ENCODE measurements at regions not wholly inside any gene's neighbourhood (a gene's known extent, or its start where the extent isn't known, plus 50 kb on each side); places are given as distances from the start of the nearest gene placed in this dataset.
"Not testable (repeated sequence)": the region's sequence is repeated elsewhere in the genome, so short reads cannot be mapped to it uniquely, and the experiment has no call there.

DNA sequence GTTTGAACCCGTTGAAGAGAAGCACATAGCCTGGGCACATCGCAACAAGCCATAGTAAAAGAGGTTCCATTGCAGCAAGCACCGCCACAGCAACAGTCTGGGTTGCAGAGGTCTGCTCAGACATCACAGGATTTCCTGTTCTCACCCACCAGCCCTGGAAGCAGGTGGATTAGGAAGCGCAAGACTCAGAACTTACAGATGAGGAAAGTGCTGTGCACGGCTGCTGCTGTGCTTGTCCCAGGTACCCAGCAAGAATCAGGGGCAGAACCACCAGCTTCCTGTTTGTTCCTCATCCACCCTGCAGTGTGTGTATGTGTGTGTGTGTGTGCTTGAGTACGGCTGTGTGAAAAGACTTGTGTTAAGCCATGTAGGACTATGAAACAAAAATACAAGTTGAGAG is 124.7 kb upstream of the IRX2 start:
- DNase-seq: no peak

DNA sequence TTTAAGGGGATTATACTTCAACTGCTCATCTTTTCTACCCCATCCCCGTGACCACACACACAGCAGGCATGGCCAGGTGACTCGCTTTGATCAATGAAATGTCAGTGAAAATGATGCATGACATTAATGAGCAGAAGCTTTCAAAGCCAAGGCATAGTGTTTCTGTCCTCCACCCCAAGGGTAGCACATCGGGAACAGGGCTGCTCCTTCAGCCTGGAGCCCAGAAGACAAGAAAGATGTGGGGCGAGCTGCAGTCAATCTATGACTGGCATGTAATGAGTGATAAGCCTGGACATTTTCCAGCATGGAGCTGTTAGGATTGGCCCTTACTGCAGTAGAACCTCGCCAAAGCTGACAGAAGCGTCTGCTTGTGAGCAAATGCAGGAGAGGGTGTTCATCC is 122.6 kb upstream of the IRX2 start:
- DNase-seq: no peak

DNA sequence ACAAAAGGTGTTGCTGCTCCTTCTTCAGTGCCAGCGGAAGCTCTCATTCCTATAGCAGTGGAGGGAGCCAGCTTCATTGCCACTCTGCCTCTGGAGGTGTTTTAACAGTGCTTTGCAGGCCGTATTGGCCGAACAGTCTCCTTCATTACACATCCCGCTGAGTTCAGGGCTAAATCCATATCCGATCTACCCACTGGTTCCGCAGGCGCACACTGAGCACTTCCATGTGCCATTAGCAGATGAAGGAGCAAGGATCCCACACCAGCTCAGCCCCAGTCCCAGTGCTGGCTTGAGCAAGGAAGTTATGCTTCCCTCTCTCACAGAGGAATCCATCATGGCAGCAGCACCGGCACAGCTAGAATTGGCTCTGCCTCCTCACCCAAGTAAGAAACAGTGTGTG is 121.2 kb upstream of the IRX2 start:
- no peak for DNase-seq

DNA sequence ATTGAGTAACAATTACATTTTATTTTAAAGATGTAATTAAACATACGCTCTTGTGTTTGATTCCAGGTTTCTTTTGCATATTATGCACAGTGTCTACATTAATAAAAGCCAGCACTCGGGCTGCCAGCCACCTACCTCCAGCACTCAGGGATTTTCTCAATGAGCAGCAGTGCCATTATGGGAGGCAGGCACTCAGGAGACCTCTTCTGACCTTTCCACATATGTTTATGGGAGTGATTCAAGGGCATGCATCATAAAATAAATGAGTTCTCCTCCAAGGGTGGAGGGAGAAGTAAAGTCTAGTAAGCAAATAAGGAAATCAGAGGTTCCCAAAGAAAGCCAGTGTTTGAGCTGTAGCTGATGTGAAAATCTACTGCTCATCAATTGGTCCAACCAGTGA is 119.8 kb upstream of the IRX2 start:
- no peak for DNase-seq

DNA sequence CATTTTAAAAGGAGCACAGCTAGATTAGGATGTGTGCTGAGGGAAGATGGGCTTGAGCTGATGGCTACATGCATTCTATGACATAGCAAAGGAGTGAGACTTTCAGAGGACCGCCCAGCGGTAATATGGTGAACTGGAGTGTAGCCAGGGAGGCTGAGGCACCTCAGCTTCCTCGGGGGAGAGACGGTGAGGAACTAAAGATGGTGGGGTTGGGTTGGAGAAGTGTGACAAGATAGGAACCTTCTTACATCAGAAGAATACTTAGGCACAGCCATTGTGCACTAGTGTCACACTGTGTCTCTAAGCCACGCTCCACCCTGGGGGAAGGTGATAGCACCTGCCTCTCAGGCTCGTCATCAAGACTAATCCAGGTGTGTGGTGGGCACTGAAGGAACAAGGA is 118.0 kb upstream of the IRX2 start:
- DNase-seq: no peak

DNA sequence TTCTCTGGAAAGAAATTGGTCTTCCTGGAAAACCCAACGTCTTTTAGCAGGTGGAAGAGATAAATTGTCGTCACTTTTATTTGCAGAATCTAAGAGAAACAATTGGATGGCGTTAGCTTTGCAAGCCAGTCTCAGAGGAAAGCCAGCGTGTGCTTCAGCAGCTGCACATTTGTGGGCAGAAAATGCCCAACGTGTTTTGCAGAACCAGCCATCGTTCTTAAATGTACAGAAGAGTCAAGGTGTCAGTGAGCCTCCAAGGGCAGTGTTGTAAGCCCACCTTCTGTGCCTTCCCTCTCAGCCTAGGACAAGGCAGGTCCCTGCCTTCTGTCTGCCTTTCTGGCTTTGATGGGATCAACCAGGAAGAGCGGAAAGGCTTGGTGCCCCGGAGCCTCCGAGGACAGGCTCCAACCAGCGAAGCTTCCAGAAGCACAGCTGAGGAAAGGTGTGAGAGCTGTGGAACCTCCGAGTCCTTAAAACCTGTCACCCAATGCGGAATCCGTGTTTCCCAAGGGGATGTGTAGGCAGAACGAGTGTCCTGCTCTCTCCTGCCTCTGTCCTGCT is 116.0 kb upstream of the IRX2 start:
- no peak for DNase-seq

DNA sequence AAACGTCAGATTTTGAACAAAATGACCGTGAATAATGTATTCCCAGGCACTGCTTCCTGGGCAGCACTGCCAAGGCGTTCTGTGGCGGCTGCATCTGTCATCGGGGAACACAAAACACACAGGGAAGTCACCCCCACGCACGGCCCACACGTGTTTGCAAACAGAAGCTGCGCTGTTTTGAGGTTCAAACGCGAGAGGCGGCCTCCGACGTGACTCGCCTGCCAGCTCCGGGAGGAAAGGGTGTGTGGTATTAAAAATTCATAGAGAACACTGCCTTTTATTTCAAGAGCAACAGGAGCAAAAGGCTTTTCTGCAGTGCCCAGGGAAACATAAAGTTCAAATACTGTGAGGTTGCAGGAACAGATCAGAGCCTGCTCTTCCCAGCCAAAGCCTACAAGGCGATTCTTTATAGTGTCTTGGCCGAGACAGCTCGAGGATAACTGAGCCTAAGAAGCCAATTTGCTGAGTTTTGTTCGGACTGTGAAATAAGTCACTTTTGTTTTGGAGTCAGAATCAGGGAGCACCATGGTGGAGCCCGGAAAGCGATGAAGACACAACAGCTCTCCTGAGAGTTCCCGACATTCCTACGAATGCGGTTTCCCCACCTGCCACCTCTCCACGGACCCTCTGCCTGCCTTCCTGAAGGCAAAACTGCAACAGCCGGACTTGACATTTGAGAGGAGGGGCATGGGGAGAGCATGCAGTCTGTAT is 115.3 kb upstream of the IRX2 start:
- DNase-seq: no peak

DNA sequence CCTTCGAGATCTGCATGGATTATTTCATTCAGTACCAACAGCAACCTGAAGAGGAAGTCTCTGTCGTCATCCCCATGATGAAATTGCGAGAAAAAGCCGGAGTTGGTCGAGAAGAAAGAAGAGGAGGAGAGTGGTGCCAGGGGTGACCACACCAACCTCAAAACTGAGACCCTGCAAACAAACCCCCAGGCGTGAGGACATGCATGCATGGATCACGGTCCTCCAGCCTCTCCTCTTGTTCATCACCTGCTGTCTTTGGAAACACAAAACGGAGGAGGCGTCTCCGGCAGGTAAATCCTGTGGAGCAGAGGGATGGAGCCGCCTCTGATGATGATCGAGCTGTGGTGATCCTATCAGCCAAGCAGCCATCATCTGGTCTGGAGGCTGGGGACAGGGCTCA is 114.4 kb upstream of the IRX2 start:
- DNase-seq: no peak

DNA sequence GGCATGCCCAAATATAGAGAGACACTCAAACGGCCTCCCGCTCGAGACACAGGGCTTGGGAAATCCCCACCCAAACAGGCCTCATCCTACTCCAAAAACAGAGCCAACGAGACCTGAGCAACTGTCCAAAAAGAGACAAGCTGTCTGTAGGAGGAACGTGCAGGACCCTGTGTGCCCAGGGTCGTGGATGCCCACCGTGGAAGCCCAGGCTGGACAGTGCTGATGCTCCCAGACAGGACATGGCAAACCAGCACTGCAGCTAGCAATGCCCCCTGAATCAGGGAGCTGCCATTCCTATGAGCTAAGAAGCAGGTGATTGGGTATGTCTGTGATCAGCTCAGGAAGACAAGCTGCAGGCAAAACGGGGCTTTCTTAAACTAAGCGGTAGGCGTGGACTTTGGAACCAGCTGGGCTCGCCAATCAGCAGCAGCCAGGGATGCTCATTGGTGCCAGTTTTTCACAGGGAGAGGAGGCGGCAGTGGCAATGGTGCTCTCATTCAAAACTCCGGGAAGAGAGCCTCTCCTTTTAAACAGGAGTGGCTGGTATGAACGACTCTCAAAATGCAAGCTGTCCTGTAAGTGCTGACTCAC is 113.1 kb upstream of the IRX2 start:
- DNase-seq: no peak

DNA sequence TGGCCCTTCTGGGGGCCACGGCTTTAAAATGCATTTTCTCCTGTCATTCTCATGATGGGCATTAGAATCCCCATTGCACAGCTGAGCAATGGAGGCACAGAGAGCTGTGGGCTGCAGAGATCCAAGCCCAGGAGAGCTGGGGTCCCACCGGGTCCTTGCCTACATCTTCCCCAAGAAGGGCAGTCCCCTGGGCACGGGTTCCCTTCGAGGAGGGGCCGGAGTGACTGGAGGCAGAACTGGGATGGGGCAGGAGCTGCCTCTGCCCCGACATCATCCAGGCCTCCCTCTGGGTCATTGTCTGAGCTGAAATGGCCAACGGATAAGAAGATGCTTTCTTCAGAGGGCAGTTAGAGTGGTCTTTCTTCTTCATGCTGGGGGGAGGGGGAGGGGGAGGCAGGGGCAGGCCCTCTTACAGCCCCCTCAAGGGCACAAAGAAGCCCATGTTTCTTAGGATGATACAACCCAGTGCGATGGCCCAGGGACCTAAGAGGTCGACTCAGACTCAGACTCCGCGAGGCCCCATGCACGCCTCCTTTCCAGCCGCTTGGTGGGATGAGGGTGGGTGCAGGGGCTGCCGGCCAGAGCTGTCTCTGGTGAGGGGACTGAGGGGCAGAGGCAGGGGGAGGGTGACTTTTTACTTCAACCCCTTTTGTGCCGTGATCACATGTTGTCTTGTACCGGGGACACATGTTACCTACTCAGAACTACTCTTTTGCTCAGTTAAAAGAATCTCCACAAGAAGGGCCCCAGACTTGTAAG is 112.4 kb upstream of the IRX2 start:
- DNase-seq: no peak

DNA sequence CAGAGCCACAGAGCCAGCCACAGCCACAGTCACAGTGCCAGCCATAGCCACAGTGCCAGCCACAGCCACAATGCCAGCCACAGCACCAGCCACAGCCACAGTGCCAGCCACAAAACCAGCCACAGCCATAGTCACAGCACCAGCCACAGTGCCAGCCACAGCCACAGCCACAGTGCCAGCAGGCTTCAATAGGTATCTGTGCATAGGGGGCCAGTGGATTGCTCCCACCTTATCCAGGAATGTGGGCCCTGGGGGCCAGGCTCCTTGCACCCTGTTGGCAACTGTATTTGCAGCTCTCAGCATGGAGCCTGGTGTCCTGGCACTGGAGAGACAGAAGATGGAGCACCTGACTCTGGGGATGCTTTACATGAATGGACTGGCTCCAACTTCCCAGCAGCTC is 111.7 kb upstream of the IRX2 start:
- no peak for DNase-seq

DNA sequence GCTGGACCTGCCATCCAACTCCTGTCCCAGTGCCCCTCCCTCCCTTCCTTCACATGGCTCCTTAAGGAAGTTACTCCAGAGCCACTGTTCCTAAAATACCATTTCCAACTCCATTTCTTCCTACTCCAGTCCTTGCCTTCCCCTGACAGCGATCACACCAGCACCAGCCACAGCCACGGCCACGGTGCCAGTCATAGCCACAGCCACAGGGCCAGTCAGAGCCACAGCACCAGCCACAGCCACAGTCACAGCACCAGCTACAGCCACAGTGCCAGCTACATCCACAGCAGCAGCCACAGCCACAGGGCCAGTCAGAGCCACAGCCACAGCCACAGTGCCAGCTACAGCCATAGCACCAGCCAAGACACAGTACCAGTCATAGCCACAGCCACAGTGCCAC is 110.7 kb upstream of the IRX2 start:
- not testable (repeated sequence) for DNase-seq

DNA sequence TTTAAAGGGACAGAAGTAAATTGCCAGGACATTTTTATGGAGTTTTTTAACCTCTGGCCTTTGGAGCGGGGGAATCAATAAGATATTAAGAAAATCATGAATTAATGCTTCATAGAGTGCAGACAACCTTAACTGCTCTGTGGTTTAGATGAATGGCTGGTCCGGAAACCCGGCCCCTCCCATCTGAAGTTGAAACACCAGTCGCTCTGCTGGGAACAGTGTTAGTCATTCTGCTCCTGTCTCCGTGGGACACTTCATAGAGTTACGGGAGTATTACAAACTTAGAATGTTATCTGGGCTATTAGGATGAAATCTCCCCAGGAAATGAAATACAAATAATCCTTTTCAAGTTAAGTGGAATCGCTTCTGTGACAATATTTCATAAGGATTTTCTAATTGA is 110.1 kb upstream of the IRX2 start:
- no peak for DNase-seq

DNA sequence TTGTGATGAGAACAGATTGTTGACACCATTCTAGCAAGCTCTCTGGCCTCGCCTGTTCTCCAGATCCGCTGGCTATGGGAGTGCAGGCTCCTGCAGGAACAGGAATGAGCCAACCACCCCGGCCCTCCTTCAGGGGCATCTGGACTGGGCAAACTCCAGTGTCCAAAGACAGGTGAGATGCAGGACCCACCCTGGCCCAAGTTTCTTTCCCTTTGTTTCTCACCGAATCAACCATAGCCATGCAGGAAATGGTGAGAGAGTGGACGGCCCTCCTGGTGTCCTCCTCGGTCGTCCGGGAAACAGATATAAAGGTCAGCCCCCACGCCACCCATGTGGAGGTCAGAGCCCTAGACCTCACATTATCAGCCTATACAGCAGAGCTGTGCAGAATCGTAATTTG is 108.6 kb upstream of the IRX2 start:
- DNase-seq: no peak

DNA sequence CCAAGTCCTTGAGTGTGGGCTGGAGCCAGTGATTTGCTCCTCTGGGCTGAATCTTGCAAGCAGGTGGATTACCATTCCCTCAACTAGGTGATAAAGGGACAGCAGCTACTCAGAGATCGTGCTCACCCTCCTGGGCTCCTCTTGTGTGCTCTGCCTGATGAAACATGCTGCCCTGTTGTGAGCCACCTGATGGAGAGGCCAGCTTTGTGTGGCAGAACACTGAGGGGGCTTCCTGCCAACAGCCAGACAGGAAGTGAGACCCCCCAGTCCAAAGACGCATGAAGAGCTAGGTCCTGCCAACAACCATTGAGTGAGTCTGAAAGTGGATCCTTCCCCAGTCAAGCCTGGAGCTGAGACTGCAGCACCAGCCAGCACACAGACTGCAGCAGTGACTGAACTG is 106.4 kb upstream of the IRX2 start:
- DNase-seq: no peak

DNA sequence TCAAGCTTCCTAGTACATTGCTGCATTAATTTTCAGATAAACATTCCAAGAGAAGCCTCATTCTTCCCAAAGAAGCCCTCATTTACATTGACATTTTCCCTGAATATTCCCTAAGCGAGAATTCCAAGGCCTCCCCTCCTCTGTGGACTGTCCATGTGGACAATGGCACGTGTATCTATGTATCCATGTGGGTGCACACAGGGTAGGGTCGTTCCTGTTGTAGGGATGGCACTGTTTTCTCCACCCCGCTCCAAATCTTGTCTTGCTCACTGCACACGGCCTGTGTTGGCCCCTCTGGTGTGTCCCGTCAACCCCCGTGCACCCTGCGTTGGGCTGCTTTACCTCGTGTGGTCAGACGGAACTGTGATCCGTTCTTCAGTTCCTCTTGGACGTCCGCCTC is 104.7 kb upstream of the IRX2 start:
- no peak for DNase-seq

DNA sequence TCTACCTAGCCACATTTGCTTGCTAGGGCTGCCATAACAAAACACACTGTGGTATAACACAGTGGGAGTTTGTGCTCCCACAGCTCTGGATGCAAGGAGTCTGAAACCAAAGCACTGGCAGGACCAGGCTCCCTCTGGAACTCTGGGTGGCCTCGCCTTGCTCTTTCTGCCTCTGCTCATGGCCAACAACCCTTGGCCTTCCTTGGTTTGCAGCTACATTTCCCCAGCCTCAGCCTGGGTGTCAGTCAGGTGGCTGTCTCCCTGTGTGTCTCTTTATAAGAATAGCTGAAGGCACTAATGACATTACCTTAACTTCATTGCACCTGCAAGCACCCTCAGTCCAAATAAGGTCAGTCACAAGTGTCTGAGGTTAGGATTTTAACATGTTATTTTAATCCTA is 101.0 kb upstream of the IRX2 start:
- DNase-seq: no peak

DNA sequence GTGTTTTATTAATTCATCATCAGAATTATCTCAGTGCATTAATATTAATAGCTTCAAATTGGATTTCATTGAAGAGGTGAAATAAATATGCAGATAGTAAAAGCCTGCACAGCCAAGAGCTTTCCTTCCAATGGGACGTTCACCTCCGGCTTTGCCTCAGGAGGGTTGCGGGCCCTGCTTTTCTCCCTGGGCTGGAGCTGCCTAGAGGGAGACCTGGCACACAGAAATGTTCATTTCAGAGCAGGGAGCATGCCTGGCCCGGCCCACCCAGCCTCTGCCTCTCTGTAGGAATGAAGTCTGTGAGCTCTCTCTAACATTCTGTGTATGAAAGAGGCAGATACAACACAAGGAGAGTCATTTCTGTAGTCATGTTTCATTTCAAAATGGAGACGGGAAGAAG is 100.4 kb upstream of the IRX2 start:
- DNase-seq: no peak

DNA sequence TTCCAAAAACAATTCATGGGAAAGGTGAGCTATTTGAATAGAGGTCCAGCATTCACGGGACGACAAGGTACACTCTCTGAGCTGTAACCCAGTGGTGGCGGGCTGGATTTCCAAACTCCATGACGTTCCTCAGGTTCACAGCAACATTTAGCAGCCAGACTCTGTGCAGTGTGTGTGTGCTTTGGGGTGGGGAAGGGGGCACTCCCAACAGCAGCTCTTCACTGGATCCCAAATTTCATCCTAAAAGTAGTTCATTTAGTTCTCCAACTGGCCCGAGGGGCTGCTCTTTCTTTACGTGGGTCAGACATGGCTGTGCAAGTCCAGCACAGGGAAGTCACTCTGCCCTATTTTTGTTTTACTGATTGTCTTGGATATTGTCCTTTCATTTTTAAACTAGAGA is 98.0 kb upstream of the IRX2 start:
- DNase-seq: no peak

DNA sequence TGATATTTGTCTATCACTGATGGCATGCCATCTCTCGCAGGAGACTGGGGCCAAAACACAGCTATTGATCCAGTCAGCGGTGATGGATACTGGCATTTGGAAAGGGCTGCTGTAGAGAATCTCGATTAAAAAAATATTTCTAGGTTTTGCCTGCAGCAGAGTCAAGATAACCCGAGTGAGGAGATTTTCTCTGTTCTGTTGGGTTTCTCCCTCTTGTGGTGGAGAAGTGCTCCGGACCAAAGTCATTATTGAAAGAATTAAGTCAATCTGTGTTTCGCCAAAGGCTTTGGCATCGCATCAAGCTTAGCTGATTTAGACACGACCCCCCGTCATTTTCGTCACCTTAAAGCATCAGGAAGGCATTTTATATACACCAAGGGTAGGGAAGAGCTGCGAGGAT is 97.1 kb upstream of the IRX2 start:
- no peak for DNase-seq

DNA sequence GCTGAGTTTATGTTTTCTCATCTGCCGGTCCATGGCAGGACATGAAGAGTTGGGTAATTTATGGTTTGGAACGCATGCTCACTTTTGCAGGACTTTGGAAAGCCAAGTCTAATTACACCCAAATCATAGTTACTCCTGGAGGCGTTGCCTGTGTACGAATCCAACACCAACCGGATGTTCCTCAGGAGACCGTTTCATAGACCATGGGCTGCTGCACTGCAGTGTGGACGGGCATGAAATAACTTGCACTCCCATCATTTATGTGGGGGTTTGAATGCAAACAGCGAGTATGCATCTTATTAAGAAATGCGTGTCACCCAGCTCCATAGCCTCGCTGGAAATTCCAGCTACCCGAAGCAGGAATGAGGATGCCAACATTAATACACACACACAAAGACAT is 96.1 kb upstream of the IRX2 start:
- DNase-seq: no peak

DNA sequence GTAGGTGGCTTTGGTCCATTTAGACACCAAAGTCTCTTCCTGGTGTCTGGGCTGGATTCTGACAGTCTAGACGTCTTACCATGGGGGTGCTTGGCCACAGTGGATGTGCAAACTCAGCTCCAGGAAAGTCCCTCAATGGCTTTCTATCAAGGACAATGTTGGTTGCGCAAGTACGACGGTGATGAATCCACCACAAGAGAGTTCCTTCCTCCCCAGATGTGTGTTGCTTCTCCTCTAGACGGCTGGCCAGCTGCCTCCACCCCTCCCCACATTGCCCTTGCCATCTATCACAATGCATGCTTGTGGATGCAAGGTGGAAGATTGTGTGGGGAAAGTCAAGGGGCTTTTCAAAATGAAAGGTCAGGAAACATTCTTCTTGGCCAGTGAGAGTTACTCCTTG is 89.7 kb upstream of the IRX2 start:
- no peak for DNase-seq

DNA sequence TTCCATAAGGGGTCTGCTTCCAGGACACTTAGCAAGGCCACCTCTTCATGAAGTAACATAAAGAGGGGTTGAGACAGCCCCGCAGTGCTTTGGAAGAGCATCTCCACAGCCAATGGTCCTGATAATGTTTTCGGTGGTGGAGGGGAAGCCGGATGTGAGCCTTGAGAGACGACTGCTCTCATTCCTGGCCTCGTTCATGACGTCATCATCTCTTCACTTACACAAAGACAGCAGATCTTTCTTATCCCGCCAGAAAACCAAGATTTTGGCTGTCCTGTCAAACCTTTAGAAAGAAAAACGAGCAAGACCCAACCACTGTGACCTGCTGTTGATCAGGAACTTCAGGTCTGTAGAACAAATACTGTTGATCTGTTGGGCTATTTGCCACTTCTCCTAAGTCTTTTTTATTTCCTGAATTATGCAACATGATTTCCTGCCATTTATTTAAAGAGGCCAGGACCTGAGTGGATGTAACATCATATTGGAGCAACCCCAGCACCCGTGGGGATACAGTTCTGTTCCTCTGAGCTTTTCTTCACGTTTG is 89.0 kb upstream of the IRX2 start:
- DNase-seq: no peak

DNA sequence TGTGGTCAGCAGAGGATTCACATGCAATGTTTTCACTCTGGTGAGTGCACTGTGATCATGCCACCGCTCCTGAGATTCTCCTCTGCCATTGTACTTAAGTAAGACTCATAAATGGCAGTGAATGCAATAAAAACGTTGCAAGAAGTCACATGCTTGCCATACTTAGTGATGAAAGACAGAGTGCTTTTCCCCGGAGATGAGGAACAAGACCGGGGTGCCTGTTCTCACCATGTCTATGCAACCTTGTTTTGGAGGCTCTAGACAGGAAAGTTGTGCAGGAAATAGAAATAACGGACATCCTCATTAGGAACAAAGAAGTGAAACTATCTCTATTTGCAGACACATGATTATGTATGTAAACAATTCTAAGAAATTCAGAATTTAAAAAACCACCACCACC is 84.7 kb upstream of the IRX2 start:
- DNase-seq: no peak
